ENCODE measurements at regions not wholly inside any gene's neighbourhood (a gene's known extent, or its start where the extent isn't known, plus 50 kb on each side); places are given as distances from the start of the nearest gene placed in this dataset.

GRCh38 chr9:33637881-33638280 lies 113.8 kb downstream of the ANKRD18B start:
- no peaks in the 10 kb centered on the region for H3K4me1 Mint-ChIP-seq
- intact Hi-C loops (cut with micrococcal nuclease): no loop called here

GRCh38 chr9:33638391-33638915 lies 114.4 kb downstream of the ANKRD18B start:
- H3K4me3 Mint-ChIP-seq: no peak overlapping the region
- no peaks in the 10 kb centered on the region for H3K36me3 Mint-ChIP-seq
- no peaks in the 10 kb centered on the region for H3K36me3 ChIP-seq (ENCODE audit: control insufficient read depth, insufficient read depth, low read length)
- H3K9me3 ChIP-seq (ENCODE audit: control insufficient read depth, insufficient read depth, low read length): no peaks in the 10 kb centered on the region
- no peaks in the 10 kb centered on the region for H3K9me3 Mint-ChIP-seq
- no peak overlapping the region for H3K4me3 ChIP-seq (ENCODE audit: low read length)
- no peaks in the 10 kb centered on the region for H3K4me1 Mint-ChIP-seq
- intact Hi-C loops (cut with micrococcal nuclease): no loop called here
- DNase-seq (peak in 1 of 2 donors; percentile 9), ATAC-seq (peak in 1 of 3 donors; percentile 39)
- H3K27me3 Mint-ChIP-seq (ENCODE audit: low read depth in 2 of 2): peaks cover 28 to 84% of the 10 kb centered on the region in 2 donors
- H3K4me1 ChIP-seq (ENCODE audit: control insufficient read depth, insufficient read depth, low read length): no peaks in the 10 kb centered on the region
- H3K27me3 ChIP-seq (ENCODE audit: control insufficient read depth, insufficient read depth, low read length): peaks cover 12% of the 10 kb centered on the region
- TF ChIP-seq CTCF (IDR thresholded peaks at IDR 0.05): no peak
- 2% methylated on average over 5 of the region's 6 CpGs for WGBS (ENCODE audit: insufficient coverage)
- no peak overlapping the region for H3K27ac Mint-ChIP-seq
- no peak overlapping the region for H3K27ac ChIP-seq (ENCODE audit: low read length)

More at GRCh38 chr9:33637881-33638280, 113.8 kb downstream of the ANKRD18B start:
- peak in 1 of 2 donors; percentile 7 for DNase-seq
- 43% methylated on average over 8 of the region's 8 CpGs for WGBS (ENCODE audit: insufficient coverage)
- Histone ChIP-seq H3K4me1 (ENCODE audit: control insufficient read depth, insufficient read depth, low read length) (no peaks in the 10 kb centered on the region), H3K9me3 (ENCODE audit: control insufficient read depth, insufficient read depth, low read length) (no peaks in the 10 kb centered on the region), H3K27ac (ENCODE audit: low read length) (no peak overlapping the region), H3K27me3 (ENCODE audit: control insufficient read depth, insufficient read depth, low read length) (peaks cover 12% of the 10 kb centered on the region), H3K36me3 (ENCODE audit: control insufficient read depth, insufficient read depth, low read length) (no peaks in the 10 kb centered on the region), H3K4me3 (ENCODE audit: low read length) (no peak overlapping the region)
- H3K27me3 Mint-ChIP-seq (ENCODE audit: low read depth in 2 of 2): peaks cover 28 to 79% of the 10 kb centered on the region in 2 donors
- TF ChIP-seq CTCF (IDR thresholded peaks at IDR 0.05): no peak
- no peaks in the 10 kb centered on the region for H3K36me3 Mint-ChIP-seq
- no peaks in the 10 kb centered on the region for H3K9me3 Mint-ChIP-seq
- no peak for ATAC-seq
- no peak overlapping the region for H3K27ac Mint-ChIP-seq
- no peak overlapping the region for H3K4me3 Mint-ChIP-seq

GRCh38 chr9:33645706-33646105 lies 121.7 kb downstream of the ANKRD18B start:
- H3K9me3 ChIP-seq (ENCODE audit: control insufficient read depth, insufficient read depth, low read length): no peaks in the 10 kb centered on the region
- no peaks in the 10 kb centered on the region for H3K4me1 Mint-ChIP-seq
- peaks cover 17 to 62% of the 10 kb centered on the region in 2 donors for H3K27me3 Mint-ChIP-seq (ENCODE audit: low read depth in 2 of 2)
- H3K27me3 ChIP-seq (ENCODE audit: control insufficient read depth, insufficient read depth, low read length): peaks cover 3% of the 10 kb centered on the region
- H3K27ac Mint-ChIP-seq: no peak overlapping the region
- no peaks in the 10 kb centered on the region for H3K36me3 Mint-ChIP-seq
- no peaks in the 10 kb centered on the region for H3K9me3 Mint-ChIP-seq
- DNase-seq: no peak
- no peaks in the 10 kb centered on the region for H3K4me1 ChIP-seq (ENCODE audit: control insufficient read depth, insufficient read depth, low read length)
- intact Hi-C loops (cut with micrococcal nuclease): no loop called here
- ATAC-seq: no peak
- H3K27ac ChIP-seq (ENCODE audit: low read length): no peak overlapping the region
- TF ChIP-seq CTCF (IDR thresholded peaks at IDR 0.05): no peak
- no peak overlapping the region for H3K4me3 ChIP-seq (ENCODE audit: low read length)
- no peak overlapping the region for H3K4me3 Mint-ChIP-seq
- H3K36me3 ChIP-seq (ENCODE audit: control insufficient read depth, insufficient read depth, low read length): no peaks in the 10 kb centered on the region

- ATAC-seq: peak in 1 of 3 donors; percentile 28
- peaks cover 14 to 57% of the 10 kb centered on the region in 2 donors for H3K27me3 Mint-ChIP-seq (ENCODE audit: low read depth in 2 of 2)
- H3K27ac ChIP-seq (ENCODE audit: low read length): no peak overlapping the region
- H3K9me3 Mint-ChIP-seq: no peaks in the 10 kb centered on the region
- no peaks in the 10 kb centered on the region for H3K36me3 ChIP-seq (ENCODE audit: control insufficient read depth, insufficient read depth, low read length)
- H3K27me3 ChIP-seq (ENCODE audit: control insufficient read depth, insufficient read depth, low read length): peaks cover 2% of the 10 kb centered on the region
- intact Hi-C loops (cut with micrococcal nuclease): no loop called here
- peak in 1 of 2 donors; percentile 11 for DNase-seq
- no peak overlapping the region for H3K27ac Mint-ChIP-seq
- TF ChIP-seq CTCF (IDR thresholded peaks at IDR 0.05): no peak
- H3K4me3 ChIP-seq (ENCODE audit: low read length): no peak overlapping the region
- H3K36me3 Mint-ChIP-seq: no peaks in the 10 kb centered on the region
- H3K4me3 Mint-ChIP-seq: no peak overlapping the region
- H3K9me3 ChIP-seq (ENCODE audit: control insufficient read depth, insufficient read depth, low read length): no peaks in the 10 kb centered on the region
- H3K4me1 Mint-ChIP-seq: no peaks in the 10 kb centered on the region
- H3K4me1 ChIP-seq (ENCODE audit: control insufficient read depth, insufficient read depth, low read length): no peaks in the 10 kb centered on the region
Observed at GRCh38 chr9:33649463-33649862, 125.4 kb downstream of the ANKRD18B start.

Data from natural killer cell (primary cell).